ENCODE measurements at regions not wholly inside any gene's neighbourhood (a gene's known extent, or its start where the extent isn't known, plus 50 kb on each side); places are given as distances from the start of the nearest gene placed in this dataset.

GRCh38 chr12:43252585-43252984 is 299.4 kb downstream of the ADAMTS20 start:
- TF ChIP-seq CTCF (IDR thresholded peaks at IDR 0.05; ENCODE audit: low read depth, low read length), result no peak
- TF ChIP-seq MAX (IDR thresholded peaks at IDR 0.05; ENCODE audit: low read depth, low read length), result no peak
